ENCODE measurements at regions not wholly inside any gene's neighbourhood (a gene's known extent, or its start where the extent isn't known, plus 50 kb on each side); places are given as distances from the start of the nearest gene placed in this dataset.

DNA sequence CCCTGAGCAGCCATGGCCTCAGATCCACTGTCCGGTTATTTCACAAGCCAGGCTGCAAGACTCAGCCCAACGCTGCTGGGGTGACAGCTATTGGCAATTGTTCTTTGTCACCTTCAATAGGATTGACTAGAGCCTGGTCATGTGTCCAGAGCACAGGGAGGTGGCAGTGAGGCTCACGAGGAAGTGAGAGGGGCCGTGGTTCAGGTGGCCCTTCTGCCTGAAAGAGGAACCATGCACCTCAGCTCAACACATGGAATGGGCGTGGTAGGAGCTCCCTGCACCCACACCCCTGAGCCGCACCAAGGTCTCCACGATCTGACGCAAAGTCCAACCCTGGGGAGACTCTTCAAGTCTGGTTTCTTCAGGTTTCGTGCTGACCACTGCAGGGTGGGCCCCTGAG is 184.8 kb upstream of the CDH4 start:
- ChIA-PET POLR2A (no interaction called here), CTCF (no interaction called here)
- H3K27me3 ChIP-seq (ENCODE audit: control insufficient read depth, insufficient read depth, low read length) = no peaks in the 10 kb centered on the region
- TF ChIP-seq, protein P1, sequence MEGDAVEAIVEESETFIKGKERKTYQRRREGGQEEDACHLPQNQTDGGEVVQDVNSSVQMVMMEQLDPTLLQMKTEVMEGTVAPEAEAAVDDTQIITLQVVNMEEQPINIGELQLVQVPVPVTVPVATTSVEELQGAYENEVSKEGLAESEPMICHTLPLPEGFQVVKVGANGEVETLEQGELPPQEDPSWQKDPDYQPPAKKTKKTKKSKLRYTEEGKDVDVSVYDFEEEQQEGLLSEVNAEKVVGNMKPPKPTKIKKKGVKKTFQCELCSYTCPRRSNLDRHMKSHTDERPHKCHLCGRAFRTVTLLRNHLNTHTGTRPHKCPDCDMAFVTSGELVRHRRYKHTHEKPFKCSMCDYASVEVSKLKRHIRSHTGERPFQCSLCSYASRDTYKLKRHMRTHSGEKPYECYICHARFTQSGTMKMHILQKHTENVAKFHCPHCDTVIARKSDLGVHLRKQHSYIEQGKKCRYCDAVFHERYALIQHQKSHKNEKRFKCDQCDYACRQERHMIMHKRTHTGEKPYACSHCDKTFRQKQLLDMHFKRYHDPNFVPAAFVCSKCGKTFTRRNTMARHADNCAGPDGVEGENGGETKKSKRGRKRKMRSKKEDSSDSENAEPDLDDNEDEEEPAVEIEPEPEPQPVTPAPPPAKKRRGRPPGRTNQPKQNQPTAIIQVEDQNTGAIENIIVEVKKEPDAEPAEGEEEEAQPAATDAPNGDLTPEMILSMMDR (IDR thresholded peaks at IDR 0.05; ENCODE audit: insufficient read depth, low read depth, low read length) = no peak
- no peak for DNase-seq (ENCODE audit: low read depth)
- no peaks in the 10 kb centered on the region for H3K36me3 ChIP-seq (ENCODE audit: control insufficient read depth, insufficient read depth, low read length)
- H3K4me3 ChIP-seq (ENCODE audit: low read depth, low read length) = no peak overlapping the region

DNA sequence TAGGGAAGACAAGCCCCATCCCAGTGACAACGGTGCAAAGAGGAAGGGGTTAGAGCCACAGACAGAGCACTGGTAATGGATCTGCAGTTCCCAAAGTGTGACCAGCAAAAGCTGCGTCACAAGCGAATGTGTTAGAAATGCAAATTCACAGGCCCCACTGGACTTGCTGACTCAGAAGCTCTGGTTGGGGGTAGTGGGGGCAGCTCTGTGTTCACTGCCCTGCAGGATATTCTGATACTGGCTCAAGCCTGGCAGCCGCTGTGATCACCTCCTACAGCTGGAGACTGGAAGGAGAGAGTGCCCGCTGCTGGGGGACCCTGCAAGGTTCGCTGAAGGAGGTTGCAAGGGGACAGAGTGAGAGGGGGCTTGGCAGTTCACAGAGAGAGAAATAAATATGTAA is 179.7 kb upstream of the CDH4 start:
- DNase-seq (ENCODE audit: low read depth) = no peak
- TF ChIP-seq, protein P1 (IDR thresholded peaks at IDR 0.05; ENCODE audit: insufficient read depth, low read depth, low read length) = no peak
- H3K27me3 ChIP-seq (ENCODE audit: control insufficient read depth, insufficient read depth, low read length) = no peaks in the 10 kb centered on the region
- CTCF ChIA-PET = no interaction called here
- POLR2A ChIA-PET = no interaction called here
- H3K4me3 ChIP-seq (ENCODE audit: low read depth, low read length) = no peak overlapping the region
- H3K36me3 ChIP-seq (ENCODE audit: control insufficient read depth, insufficient read depth, low read length) = no peaks in the 10 kb centered on the region

DNA sequence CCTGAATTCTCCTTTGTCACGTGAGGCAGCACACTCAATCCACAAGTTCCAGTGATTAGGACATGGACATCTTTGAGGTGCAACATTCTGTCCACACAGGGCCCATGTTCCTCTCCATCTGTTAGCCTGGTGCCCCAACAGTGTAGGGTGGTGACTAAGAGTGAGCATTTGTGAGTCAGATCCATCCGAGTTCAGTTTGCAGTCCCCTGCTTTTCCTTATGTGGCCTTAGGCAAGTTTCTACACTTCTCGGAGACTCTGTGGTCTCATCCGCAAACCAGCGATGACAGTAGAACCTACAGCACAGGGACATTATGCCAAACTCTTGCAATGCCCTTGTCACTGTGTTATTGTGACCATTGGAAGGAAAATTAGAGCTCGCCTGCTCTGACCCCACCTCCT is 178.7 kb upstream of the CDH4 start:
- H3K27me3 ChIP-seq (ENCODE audit: control insufficient read depth, insufficient read depth, low read length) = no peaks in the 10 kb centered on the region
- no peak overlapping the region for H3K4me3 ChIP-seq (ENCODE audit: low read depth, low read length)
- TF ChIP-seq, protein P1 (IDR thresholded peaks at IDR 0.05; ENCODE audit: insufficient read depth, low read depth, low read length) = no peak
- H3K36me3 ChIP-seq (ENCODE audit: control insufficient read depth, insufficient read depth, low read length) = no peaks in the 10 kb centered on the region
- ChIA-PET CTCF (no interaction called here), POLR2A (no interaction called here)
- DNase-seq (ENCODE audit: low read depth) = no peak

DNA sequence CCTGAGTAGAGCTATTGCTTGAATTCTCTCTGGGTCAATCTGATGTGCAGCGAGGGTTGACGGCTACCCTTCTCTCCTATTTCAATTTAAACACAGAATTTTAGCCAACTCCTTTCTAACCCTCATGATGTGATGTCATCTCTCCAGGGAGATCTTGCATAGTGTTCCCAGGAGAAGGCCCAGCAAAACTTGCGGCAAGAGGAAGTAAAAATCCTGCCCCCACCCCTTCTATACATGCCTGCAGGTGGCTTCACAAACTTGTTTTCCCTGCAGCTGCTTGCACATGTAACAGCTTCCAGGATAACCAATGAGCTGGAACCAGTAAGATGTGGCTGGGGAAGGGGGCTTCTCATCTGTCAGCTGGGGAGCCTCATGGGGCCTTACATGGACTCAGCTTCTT is 169.3 kb upstream of the CDH4 start:
- Histone ChIP-seq H3K27me3 (ENCODE audit: control insufficient read depth, insufficient read depth, low read length) (no peaks in the 10 kb centered on the region), H3K4me3 (ENCODE audit: low read depth, low read length) (no peak overlapping the region), H3K36me3 (ENCODE audit: control insufficient read depth, insufficient read depth, low read length) (no peaks in the 10 kb centered on the region)
- TF ChIP-seq, protein P1 (IDR thresholded peaks at IDR 0.05; ENCODE audit: insufficient read depth, low read depth, low read length) = no peak
- CTCF ChIA-PET = no interaction called here
- no peak for DNase-seq (ENCODE audit: low read depth)
- POLR2A ChIA-PET = interaction anchor here (0.6 kb wide), 1 partner anchor 189 kb away, joined by 4 read pairs; no protein-coding TSS in a partner anchor

DNA sequence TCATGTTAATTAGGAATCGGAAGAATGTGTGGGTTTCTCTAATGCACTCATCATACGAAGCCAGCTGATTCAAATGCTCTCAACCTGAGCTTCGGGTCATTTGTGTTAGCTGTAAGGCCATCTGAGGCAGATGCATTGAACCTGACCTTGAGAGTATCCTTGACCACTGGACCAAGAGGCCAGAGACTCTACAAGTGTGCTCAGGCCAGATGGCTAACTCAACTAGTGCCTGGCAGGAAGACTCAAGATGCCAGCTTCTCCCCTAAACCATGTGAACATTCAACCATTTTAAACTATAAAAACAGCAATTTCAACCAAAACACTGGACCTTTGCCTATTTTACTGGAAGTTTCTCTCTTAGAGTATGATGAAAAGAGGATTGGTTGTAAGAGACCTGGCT is 168.6 kb upstream of the CDH4 start:
- Histone ChIP-seq H3K27me3 (ENCODE audit: control insufficient read depth, insufficient read depth, low read length) (no peaks in the 10 kb centered on the region), H3K36me3 (ENCODE audit: control insufficient read depth, insufficient read depth, low read length) (no peaks in the 10 kb centered on the region), H3K4me3 (ENCODE audit: low read depth, low read length) (no peak overlapping the region)
- DNase-seq (ENCODE audit: low read depth) = no peak
- ChIA-PET CTCF (interaction anchor here (0.6 kb wide), 1 partner anchor 558 kb away, joined by 4 read pairs; no protein-coding TSS in a partner anchor), POLR2A (no interaction called here)
- TF ChIP-seq, protein P1 (IDR thresholded peaks at IDR 0.05; ENCODE audit: insufficient read depth, low read depth, low read length) = no peak
